DMS53 treated with DMSO at 0.1 percent for 48 hours (cell line): ENCODE measurements at regions not wholly inside any gene's neighbourhood (a gene's known extent, or its start where the extent isn't known, plus 50 kb on each side); places are given as distances from the start of the nearest gene placed in this dataset.

Experiments
- DNase-seq: peaks from one replicate; lab custom pipeline; 2025; ENCODE audit not compliant: unreplicated experiment; lab: John Stamatoyannopoulos, UW

DNA sequence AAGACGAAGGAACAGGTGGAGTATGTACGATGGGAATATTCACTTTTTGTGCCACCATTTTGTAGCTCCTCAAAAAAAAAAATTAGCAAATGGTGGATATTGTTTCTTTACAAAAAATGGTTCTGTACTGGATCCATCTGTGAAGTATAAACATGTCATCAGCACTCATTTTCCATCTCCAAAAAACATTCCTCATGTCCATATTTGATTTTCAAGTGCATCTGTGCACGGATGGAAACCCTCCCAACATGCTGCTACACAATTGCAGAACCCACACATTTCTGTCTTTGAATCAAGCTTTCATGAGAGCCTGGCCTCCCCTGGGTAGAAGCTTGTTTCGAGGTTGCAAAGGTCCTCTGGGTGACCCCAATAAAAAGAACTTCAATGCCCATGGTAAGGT lies 59.6 kb upstream of the ZEB2 start:
- no peak for DNase-seq

DNA sequence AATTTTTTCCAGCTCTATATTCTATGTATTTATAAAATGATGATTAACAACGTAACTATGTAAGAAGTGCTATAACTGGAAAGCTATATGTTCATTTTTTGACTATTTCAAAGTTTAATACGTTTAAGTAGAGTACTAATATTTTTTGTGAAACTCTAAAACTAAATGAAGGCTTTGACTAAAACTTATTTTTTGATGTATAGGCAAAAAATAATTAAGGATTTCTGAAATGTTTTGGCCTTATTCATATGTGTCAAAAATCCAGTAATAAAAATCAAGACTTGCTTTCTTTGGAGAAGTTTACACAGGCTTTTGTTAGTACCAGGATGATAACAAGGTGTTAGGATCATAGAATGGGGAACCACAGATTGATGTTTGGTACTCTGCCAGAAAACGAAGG lies 58.2 kb upstream of the ZEB2 start:
- DNase-seq, result no peak

DNA sequence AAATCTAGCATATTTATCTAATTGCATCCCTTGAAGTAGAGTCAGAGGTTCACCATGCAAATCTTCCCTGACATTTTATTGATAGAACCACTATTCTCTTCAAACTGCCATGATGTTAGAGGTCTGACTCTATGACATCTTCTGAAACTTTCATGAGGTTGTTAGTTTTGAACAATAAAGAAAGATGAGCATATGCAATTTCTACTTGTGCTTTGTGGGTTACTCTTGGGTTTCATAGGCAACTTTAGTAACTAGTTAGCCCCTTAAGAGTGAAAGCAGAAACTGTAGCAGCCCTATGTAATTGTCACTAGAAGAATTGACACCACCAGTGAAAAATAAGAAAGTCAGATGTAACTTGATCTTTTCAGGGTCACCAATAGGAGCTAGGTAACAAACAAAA lies 53.1 kb upstream of the ZEB2 start:
- DNase-seq, result no peak

DNA sequence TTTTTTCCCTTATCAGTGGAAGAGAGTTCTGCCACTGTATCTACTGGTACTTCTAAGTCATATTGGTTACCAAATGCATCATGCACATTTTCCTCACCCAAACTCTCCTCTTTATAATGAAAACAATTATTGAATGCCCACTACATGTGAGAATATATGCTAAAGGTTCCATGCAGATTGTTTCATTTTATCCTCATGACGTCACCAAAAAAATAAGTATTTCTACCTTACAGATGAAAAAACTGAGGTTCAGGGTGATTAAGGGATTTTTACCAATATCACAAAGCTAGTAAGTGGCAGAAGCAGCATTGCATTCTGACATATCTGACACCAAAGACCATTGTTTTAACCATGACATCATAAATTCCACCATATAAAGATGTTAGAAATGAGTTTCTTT lies 51.9 kb upstream of the ZEB2 start:
- DNase-seq, result no peak

DNA sequence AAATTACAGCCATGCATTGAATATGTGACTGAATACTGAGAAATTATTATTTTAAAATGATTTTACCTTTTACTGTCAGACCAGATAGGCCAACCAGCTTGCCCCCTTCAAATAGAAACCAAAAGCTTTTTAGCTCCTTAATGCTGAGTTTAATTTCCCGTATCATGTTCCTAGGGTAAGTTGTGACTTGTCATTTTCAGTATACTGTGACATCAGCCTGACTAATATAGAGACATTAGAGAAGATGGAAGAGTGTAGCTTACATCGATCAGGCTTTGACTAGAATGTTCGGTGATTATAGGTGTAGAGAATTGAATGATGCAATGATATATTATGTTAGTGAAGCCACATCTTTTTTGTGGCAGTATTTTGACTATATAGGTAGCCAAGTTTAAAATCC lies 50.6 kb upstream of the ZEB2 start:
- no peak for DNase-seq
